Stimulated activated naive CD4-positive, alpha-beta T cell (primary cell): ENCODE measurements at regions not wholly inside any gene's neighbourhood (a gene's known extent, or its start where the extent isn't known, plus 50 kb on each side); places are given as distances from the start of the nearest gene placed in this dataset.
"Not testable (repeated sequence)": the region's sequence is repeated elsewhere in the genome, so short reads cannot be mapped to it uniquely, and the experiment has no call there.

Source experiments
- DNase-seq, 6 experiments: peaks; one replicate each; lab custom pipeline; 2025; lab: John Stamatoyannopoulos, UW

GRCh38 chr6:8908638-8909037 lies 473.3 kb upstream of the SLC35B3 start:
- DNase-seq: no peak

GRCh38 chr6:8906699-8907098 lies 471.4 kb upstream of the SLC35B3 start:
- no peak for DNase-seq

DNA sequence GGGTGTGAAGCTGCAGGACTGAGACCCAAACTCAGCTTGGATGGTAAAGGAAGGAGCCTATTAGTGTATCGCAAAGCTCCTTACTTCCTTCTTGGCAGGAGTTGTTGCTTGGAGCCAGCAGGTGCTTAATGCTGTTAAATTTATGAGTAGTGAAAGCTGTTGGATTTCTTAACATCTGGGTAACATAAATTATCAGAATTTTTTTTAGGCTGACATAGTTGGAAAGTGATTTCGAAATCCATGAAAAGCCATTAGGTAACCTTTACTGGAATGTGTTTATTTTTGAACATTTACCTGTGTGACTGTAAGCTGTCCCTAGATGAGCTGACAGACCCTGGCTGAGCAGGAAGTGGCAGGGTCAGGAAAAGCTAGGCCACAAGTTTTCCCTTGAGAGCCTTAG lies 470.4 kb upstream of the SLC35B3 start:
- no peak for DNase-seq

GRCh38 chr6:8904754-8905153 lies 469.4 kb upstream of the SLC35B3 start:
- no peak for DNase-seq

- no peak for DNase-seq
These were observed 464.7 kb upstream of the SLC35B3 start for GRCh38 chr6:8900056-8900455.

GRCh38 chr6:8889514-8889913 lies 454.2 kb upstream of the SLC35B3 start:
- DNase-seq: no peak

DNA sequence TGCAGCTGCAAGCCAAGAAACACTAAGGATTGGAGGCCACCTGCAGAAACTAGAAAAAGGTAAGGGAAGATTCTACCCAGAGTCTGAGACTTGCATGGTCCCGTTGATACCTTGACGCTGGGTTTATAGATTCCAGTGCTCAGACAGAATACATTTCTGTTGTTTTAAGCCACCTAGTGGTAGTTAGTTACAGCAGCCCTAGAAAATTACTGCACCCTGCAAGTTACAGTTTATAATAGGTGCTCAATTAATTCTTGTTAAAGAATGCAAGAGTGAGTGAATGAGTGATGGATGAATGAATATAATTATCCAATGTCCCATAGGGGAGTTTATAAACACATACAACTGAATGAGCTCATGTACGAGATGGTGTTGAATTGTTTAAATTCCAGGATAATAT lies 453.1 kb upstream of the SLC35B3 start:
- DNase-seq: no peak

DNA sequence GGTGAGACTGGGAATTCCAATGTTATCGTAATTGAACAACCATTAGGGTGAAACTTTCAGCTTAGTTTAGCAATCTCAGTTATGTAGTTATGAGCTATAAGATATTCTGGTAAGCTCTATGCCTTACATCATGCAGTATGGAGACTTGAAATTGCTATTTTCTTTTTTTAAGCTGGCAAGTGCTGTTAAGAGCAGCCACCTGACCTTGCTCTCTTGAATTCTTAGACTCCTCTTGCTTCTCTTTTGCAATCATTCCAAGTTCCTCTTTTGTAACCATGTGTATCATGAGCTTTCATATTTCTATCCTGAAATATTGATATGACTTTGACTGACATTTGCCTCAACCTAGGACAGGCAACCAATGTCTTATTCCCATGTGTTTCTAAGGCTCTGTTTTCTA lies 446.3 kb upstream of the SLC35B3 start:
- no peak for DNase-seq

GRCh38 chr6:8879334-8879733 lies 444.0 kb upstream of the SLC35B3 start:
- no peak for DNase-seq

DNA sequence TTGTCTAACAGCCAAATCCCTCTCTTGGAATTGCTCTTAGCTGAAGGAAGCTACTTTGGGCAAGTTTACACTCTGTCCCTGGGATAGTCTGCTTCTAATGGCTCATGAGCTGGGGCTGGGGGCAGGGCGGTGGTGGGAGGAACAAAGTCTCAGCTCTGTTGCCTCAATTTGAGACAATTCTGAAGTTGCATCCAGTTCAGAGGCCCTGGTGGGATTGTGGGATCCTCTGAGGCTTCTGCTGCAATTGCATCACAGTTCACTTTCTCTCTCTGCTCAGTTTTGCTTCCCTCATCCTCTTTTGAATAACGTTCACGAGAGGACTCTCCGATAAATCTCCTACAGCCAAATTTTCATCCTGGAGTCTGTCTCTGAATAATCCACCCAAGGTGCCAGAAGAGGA lies 440.6 kb upstream of the SLC35B3 start:
- no peak for DNase-seq

DNA sequence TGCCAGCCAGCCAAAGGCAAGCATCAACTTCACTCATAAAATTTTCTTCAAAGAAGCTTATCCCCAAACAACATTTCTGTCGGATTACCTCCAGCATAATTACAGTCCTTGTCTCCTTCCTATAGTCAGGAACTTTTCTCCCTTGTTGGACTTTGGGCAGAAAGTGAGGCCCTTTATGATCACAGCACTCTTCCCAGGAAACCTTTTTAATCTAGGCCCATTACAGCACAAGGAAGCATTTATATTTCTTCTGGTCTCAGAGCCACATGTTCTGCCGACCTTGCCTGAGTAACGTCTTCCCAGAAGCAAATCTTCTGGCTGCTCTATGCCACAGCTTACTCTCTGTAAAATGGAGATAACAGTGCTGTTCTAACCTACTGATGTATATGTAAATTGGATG lies 437.2 kb upstream of the SLC35B3 start:
- DNase-seq: no peak

GRCh38 chr6:8865451-8865850 lies 430.1 kb upstream of the SLC35B3 start:
- no peak for DNase-seq

GRCh38 chr6:8860671-8861070 lies 425.3 kb upstream of the SLC35B3 start:
- no peak for DNase-seq

DNA sequence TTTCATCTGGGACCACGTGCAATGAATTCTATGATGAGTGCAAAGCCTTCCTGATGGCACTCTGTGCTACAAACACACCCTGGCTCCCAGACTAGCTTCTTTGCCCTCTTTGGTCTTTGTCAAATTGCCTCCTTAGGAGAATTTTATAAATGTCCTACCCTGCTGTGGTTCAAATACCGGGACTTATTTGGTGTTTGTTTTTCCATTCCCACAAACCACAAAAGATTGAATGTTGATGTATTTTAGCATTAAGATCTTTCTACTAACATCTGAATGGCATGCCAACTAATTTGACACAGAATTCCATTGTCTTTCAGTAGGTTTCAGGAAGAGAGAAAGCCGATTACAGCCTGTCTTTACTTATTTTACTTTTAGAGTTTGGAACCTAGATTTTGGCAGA lies 424.2 kb upstream of the SLC35B3 start:
- DNase-seq: no peak

- DNase-seq: no peak
These were observed 423.5 kb upstream of the SLC35B3 start for GRCh38 chr6:8858854-8859331.

DNA sequence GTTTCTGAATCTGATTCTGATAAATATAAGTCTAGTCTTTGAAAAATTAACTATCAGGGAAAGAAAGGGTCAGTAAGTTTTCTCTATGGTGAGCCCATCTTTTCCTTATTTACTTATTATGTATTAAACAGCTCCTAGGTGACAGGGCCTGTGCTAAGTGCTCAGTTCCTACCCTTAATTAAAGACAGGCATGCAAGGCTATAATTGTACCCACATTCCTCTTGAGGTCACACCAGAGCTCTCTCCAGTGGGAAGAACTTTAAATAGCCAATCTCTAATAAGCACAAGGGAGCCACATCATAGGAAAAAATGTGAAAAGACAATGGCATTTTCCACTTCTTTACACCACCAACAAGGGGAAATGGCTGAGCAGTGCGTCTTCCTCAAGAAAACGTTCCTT lies 421.8 kb upstream of the SLC35B3 start:
- no peak for DNase-seq

DNA sequence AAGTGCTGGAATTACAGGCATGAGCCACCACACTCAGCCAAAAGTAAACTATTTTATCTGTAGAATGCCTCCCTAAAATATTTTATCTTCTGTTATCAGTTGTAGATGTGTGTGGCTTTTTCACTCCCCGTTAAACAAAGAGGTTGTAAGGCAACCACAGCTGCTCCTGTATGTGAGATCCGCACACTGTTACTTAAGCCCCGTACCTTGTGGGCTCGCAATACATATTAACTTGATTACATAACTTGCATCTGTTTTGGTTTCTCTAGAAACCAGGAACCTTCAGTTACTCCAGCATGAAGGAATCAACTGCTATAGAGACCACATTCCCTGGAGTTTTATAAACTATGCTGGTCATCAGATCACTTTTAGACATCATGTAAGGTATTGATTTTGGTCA lies 420.1 kb upstream of the SLC35B3 start:
- no peak for DNase-seq

- DNase-seq: no peak
These were observed 417.0 kb upstream of the SLC35B3 start for GRCh38 chr6:8852332-8852731.

DNA sequence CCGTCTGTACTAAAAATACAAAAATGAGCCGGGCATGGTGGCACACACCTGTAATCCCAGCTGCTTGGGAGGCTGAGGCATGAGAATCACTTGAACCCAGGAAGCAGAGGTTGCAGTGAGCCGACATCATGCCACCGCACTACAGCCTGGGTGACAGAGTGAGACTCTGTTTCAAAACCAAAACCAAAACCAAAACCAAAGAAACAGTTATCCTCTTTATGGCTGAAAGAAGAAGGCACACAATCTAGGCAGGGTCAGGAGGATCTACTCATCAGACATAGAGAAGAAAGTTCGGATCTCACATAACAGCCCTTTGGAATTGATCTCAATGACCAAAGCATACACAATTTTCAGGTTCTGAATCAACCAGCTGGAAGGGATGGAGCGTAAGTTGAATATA lies 411.3 kb upstream of the SLC35B3 start:
- not testable (repeated sequence) for DNase-seq

DNA sequence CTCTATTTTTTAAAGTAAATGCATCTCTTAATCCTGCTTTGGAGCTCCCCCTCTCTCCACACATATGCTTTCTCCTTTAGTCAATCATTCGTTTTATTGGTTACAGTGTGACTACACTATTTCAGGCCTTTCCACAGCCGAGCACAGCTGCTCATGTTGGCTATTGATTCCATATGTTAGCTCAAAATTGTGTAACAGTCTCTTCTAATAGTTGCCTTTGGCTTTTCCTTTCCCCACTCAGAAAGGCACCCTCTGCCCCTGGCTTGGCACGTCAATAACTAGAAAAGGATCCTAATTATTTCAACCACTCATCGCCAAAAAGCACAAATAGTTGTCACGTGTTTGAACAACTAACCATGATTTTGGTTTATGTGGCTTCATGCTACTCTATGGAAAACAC lies 410.3 kb upstream of the SLC35B3 start:
- DNase-seq: no peak

DNA sequence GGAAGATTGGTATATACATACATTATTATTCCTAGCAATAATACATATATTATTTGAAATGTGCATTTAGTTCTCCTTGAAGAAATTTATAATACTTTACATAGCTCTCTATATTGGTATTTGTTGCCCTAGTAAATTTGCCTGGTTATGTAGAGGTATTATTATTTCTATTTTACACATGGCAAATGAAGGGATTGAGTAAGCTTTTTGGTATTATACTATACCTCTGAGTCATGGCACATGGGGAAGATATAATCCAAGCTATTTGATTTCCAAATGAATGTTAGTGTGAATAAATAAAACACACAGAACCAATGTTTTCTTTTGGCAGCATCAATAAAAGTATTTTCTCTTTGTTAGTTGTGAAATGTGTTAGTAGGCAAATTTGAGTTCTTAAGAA lies 409.6 kb upstream of the SLC35B3 start:
- no peak for DNase-seq

DNA sequence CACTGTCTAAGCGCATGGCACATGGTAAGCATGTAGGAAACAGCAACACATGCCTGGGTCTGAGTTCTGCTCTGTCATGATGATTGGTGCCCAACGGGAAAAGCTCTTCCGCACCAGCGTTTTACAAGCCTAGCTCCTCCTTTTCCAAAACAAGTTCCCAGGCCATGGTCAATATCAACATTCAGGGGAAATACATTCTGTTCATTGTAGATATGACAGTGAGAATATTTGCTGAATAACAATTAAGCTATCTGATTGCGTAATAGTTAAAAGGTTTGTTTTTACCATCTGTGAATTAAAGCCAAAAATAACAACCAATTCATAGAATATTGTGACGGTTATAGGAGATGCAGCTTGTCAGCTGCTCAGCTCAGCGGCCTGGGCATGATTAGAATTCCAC lies 404.3 kb upstream of the SLC35B3 start:
- DNase-seq: no peak

GRCh38 chr6:8837343-8837742 lies 402.0 kb upstream of the SLC35B3 start:
- no peak for DNase-seq

DNA sequence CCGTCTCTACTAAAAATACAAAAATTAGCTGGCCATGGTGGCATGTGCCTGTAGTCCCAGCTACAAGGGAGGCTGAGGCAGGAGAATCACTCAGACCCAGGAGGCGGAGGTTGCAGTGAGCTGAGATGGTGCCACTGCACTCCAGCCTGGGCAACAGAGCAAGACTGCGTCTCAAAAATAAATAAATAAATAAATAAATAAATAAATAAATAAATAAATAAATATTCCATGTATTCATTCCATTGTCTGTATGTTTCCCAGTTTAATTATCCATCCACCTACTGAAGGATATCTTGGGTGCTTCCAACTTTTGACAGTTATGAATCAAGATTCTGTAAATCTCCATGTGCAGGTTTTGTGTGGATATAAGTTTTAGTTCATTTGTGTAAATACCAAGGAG lies 397.4 kb upstream of the SLC35B3 start:
- DNase-seq: not testable (repeated sequence)
